HG02798 (cell line): ENCODE measurements at regions not wholly inside any gene's neighbourhood (a gene's known extent, or its start where the extent isn't known, plus 50 kb on each side); places are given as distances from the start of the nearest gene placed in this dataset.
"Not testable (repeated sequence)": the region's sequence is repeated elsewhere in the genome, so short reads cannot be mapped to it uniquely, and the experiment has no call there.

Experiments
- ATAC-seq: cut with Tn5 transposase; IDR thresholded peaks from one replicate; pipeline ENCODE4 v1.9.1; 2021; ENCODE audit warnings: mild to moderate bottlenecking; ENCODE audit not compliant: unreplicated experiment, poor library complexity

- no peak for ATAC-seq
These were observed 107.2 kb upstream of the MARK1 start for GRCh38 chr1:220420726-220421125.

- ATAC-seq, result not testable (repeated sequence)
These were observed 115.6 kb upstream of the MARK1 start for GRCh38 chr1:220412382-220412781.

- no peak for ATAC-seq
These were observed 117.3 kb upstream of the MARK1 start for GRCh38 chr1:220410611-220411010.

GRCh38 chr1:220409771-220410595 is 118.0 kb upstream of the MARK1 start:
- no peak for ATAC-seq

- ATAC-seq, result no peak
These were observed 120.7 kb upstream of the MARK1 start for GRCh38 chr1:220407191-220407590.

GRCh38 chr1:220398238-220398637 is 126.0 kb upstream of the RAB3GAP2 start:
- no peak for ATAC-seq

- no peak for ATAC-seq
These were observed 119.2 kb upstream of the RAB3GAP2 start for GRCh38 chr1:220391491-220391890.

GRCh38 chr1:220389634-220390033 is 117.4 kb upstream of the RAB3GAP2 start:
- no peak for ATAC-seq

GRCh38 chr1:220386494-220387195 is 114.4 kb upstream of the RAB3GAP2 start:
- ATAC-seq, result no peak

- ATAC-seq, result no peak
These were observed 112.9 kb upstream of the RAB3GAP2 start for GRCh38 chr1:220385158-220385557.

GRCh38 chr1:220382994-220383393 is 110.7 kb upstream of the RAB3GAP2 start:
- ATAC-seq, result no peak

GRCh38 chr1:220380885-220381284 is 108.6 kb upstream of the RAB3GAP2 start:
- ATAC-seq, result peak; percentile 56

GRCh38 chr1:220378571-220379302 is 106.5 kb upstream of the RAB3GAP2 start:
- ATAC-seq, result no peak

- no peak for ATAC-seq
These were observed 103.5 kb upstream of the RAB3GAP2 start for GRCh38 chr1:220375715-220376114.

GRCh38 chr1:220374449-220374848 is 102.2 kb upstream of the RAB3GAP2 start:
- no peak for ATAC-seq

- no peak for ATAC-seq
These were observed 100.2 kb upstream of the RAB3GAP2 start for GRCh38 chr1:220372451-220372850.

- ATAC-seq, result no peak
These were observed 99.1 kb upstream of the RAB3GAP2 start for GRCh38 chr1:220371324-220371723.

GRCh38 chr1:220370041-220370700 is 97.9 kb upstream of the RAB3GAP2 start:
- no peak for ATAC-seq

- ATAC-seq, result no peak
These were observed 97.3 kb upstream of the RAB3GAP2 start for GRCh38 chr1:220369511-220369910.
